ENCODE measurements at regions not wholly inside any gene's neighbourhood (a gene's known extent, or its start where the extent isn't known, plus 50 kb on each side); places are given as distances from the start of the nearest gene placed in this dataset.

DNA sequence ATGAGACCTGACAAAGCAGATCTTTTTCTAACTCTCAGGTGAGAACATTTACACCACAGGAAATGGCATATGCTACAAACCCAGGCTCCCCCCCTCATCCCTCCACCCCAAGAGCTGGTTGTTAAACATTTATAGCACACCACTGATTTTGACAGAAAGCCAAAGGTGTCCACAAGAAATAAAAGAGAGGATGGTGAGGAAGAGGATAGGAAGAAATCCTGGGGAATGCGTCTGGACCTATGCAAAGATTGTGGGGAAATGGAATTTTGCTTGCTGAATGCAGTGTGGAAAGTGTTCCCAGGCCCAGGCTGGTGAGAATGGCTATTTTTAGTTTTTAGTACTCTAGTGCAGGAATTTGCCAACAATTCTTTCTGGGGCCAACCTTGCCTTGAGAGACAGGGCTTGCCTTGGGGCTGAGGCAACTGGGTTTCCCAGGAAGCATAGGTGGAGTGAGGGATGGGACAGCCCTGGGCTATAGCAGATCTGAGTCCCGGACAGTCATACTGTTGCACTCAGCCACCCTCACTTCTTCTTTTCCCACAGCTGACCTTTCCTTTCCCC, 163.9 kb downstream of the ADAMTS15 start:
- Mint-ChIP-seq H3K9me3 (no peaks in the 10 kb centered on the region), H3K27me3 (no peaks in the 10 kb centered on the region), H3K27ac (no peak overlapping the region), H3K4me3 (no peak overlapping the region), H3K36me3 (no peaks in the 10 kb centered on the region), H3K4me1 (no peaks in the 10 kb centered on the region)

DNA sequence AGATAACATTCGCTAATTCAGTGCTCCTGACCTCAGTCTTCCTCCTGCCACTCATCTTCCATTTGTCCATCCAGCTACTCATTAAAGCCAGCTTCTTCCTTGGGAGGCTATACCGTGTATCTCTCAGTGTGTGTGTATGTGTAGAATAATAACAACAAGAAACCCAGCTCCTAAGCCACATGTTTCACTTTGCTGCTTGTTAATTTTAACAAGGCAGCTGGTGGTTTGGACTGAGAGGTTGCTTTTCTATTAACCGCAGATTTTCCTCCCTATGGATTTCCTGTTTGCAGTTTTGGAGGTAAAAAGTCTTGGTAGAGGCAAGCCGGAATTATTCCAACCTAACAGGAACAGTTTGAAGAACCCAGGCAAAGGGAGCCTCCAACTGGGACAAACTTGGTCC, 165.0 kb downstream of the ADAMTS15 start:
- Mint-ChIP-seq H3K9me3 (no peaks in the 10 kb centered on the region), H3K4me3 (no peak overlapping the region), H3K27ac (no peak overlapping the region), H3K27me3 (no peaks in the 10 kb centered on the region), H3K36me3 (no peaks in the 10 kb centered on the region), H3K4me1 (no peaks in the 10 kb centered on the region)

- Mint-ChIP-seq H3K4me3 (no peak overlapping the region), H3K27ac (no peak overlapping the region), H3K27me3 (no peaks in the 10 kb centered on the region)
Observed at GRCh38 chr11:130614591-130614990, 166.1 kb downstream of the ADAMTS15 start.

GRCh38 chr11:130615561-130615960, 167.1 kb downstream of the ADAMTS15 start:
- Mint-ChIP-seq H3K27me3 (no peaks in the 10 kb centered on the region), H3K4me3 (no peak overlapping the region), H3K36me3 (no peaks in the 10 kb centered on the region), H3K4me1 (no peaks in the 10 kb centered on the region), H3K27ac (no peak overlapping the region), H3K9me3 (no peaks in the 10 kb centered on the region)

More at GRCh38 chr11:130614591-130614990, 166.1 kb downstream of the ADAMTS15 start:
- Mint-ChIP-seq H3K9me3 (no peaks in the 10 kb centered on the region), H3K36me3 (no peaks in the 10 kb centered on the region), H3K4me1 (no peaks in the 10 kb centered on the region)

DNA sequence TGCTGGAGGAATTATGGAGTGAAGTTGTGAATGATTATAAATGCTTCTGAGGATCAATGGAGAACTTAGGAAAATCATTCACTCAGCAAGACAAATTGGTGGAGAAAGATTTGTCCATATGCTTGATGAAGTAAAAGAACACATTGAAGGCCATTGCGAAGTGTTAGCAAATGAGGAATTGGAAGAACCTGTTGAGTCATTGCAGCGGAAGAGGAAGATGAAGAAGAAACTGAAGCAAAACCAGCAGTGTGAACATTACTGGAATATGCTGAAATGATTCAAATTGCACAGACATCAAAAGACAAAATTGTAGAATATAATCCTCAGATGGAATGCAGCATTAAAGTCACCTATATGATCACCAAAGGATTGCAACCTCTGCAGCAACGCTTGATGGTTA, 168.1 kb downstream of the ADAMTS15 start:
- Mint-ChIP-seq H3K27me3 (no peaks in the 10 kb centered on the region), H3K36me3 (no peaks in the 10 kb centered on the region), H3K9me3 (no peaks in the 10 kb centered on the region), H3K27ac (no peak overlapping the region), H3K4me1 (no peaks in the 10 kb centered on the region), H3K4me3 (no peak overlapping the region)

GRCh38 chr11:130617001-130617400, 168.6 kb downstream of the ADAMTS15 start:
- no peak overlapping the region for H3K4me3 Mint-ChIP-seq
- H3K27me3 Mint-ChIP-seq: peaks cover 3% of the 10 kb centered on the region
- H3K4me1 Mint-ChIP-seq: no peaks in the 10 kb centered on the region
- H3K9me3 Mint-ChIP-seq: no peaks in the 10 kb centered on the region
- H3K36me3 Mint-ChIP-seq: no peaks in the 10 kb centered on the region
- no peak overlapping the region for H3K27ac Mint-ChIP-seq

- H3K4me1 Mint-ChIP-seq: no peaks in the 10 kb centered on the region
- H3K27ac Mint-ChIP-seq: no peak overlapping the region
- H3K27me3 Mint-ChIP-seq: peaks cover 7% of the 10 kb centered on the region
- H3K36me3 Mint-ChIP-seq: no peaks in the 10 kb centered on the region
- no peaks in the 10 kb centered on the region for H3K9me3 Mint-ChIP-seq
- no peak overlapping the region for H3K4me3 Mint-ChIP-seq
Observed at GRCh38 chr11:130620548-130620947, 172.1 kb downstream of the ADAMTS15 start.

DNA sequence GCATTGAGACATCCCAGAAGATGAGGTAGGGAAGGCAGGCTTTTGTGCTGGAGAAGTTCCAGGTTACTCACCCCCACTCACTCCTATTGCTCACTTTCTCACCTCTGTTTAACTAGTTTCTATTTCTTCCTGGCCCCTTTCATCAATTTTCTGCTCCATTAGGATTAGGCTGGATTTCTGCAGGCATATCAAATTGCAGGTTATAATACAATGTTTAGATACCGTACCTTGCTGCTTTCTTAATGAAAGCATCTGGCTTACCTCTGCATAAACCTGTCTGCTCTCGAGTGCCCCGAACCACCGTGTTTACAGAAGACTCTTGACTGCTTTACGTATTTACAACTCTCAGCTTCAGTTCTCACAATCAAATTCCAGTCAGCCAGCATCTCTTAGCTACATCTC, 173.7 kb downstream of the ADAMTS15 start:
- no peaks in the 10 kb centered on the region for H3K4me1 Mint-ChIP-seq

GRCh38 chr11:130623670-130624668, 175.5 kb downstream of the ADAMTS15 start:
- H3K36me3 Mint-ChIP-seq: no peaks in the 10 kb centered on the region
- no peaks in the 10 kb centered on the region for H3K9me3 Mint-ChIP-seq
- no peaks in the 10 kb centered on the region for H3K4me1 Mint-ChIP-seq
- no peak overlapping the region for H3K27ac Mint-ChIP-seq
- no peak overlapping the region for H3K4me3 Mint-ChIP-seq
- H3K27me3 Mint-ChIP-seq: peaks cover 7% of the 10 kb centered on the region

More for the DNA sequence above, 173.7 kb downstream of the ADAMTS15 start:
- no peaks in the 10 kb centered on the region for H3K9me3 Mint-ChIP-seq
- peaks cover 7% of the 10 kb centered on the region for H3K27me3 Mint-ChIP-seq
- H3K27ac Mint-ChIP-seq: no peak overlapping the region
- no peaks in the 10 kb centered on the region for H3K36me3 Mint-ChIP-seq
- H3K4me3 Mint-ChIP-seq: no peak overlapping the region

- Mint-ChIP-seq H3K36me3 (no peaks in the 10 kb centered on the region), H3K27me3 (peaks cover 7% of the 10 kb centered on the region), H3K4me1 (no peaks in the 10 kb centered on the region), H3K9me3 (no peaks in the 10 kb centered on the region), H3K27ac (no peak overlapping the region), H3K4me3 (no peak overlapping the region)
Observed at GRCh38 chr11:130624971-130625544, 176.6 kb downstream of the ADAMTS15 start.

GRCh38 chr11:130625578-130626306, 177.3 kb downstream of the ADAMTS15 start:
- Mint-ChIP-seq H3K9me3 (no peaks in the 10 kb centered on the region), H3K27me3 (peaks cover 7% of the 10 kb centered on the region), H3K4me3 (no peak overlapping the region), H3K27ac (no peak overlapping the region), H3K36me3 (no peaks in the 10 kb centered on the region), H3K4me1 (no peaks in the 10 kb centered on the region)

DNA sequence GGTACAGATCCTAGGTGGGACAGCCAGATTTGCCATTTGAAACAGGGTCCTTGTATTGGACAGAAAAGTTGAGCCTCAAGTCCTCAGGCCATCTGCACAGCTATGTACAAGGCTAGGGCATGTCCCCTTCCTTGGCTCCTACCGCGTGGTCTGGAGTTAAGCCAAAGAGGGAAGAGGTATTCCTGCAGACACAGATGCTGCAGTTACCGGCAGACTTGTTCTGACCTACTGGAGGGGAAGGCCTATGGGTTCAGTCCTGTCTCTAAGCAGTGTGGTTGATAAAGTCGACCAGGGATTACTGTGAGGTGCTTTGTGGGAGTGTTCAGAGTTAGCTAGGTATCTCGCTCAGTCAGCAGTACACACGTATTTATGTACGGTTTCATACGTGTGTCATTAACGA, 180.6 kb downstream of the ADAMTS15 start:
- Mint-ChIP-seq H3K27me3 (no peaks in the 10 kb centered on the region), H3K4me3 (no peak overlapping the region), H3K9me3 (no peaks in the 10 kb centered on the region), H3K27ac (no peak overlapping the region), H3K36me3 (no peaks in the 10 kb centered on the region), H3K4me1 (no peaks in the 10 kb centered on the region)

- Mint-ChIP-seq H3K36me3 (no peaks in the 10 kb centered on the region), H3K4me1 (no peaks in the 10 kb centered on the region), H3K27ac (no peak overlapping the region), H3K4me3 (no peak overlapping the region), H3K27me3 (no peaks in the 10 kb centered on the region), H3K9me3 (no peaks in the 10 kb centered on the region)
Observed at GRCh38 chr11:130631119-130631518, 182.7 kb downstream of the ADAMTS15 start.

DNA sequence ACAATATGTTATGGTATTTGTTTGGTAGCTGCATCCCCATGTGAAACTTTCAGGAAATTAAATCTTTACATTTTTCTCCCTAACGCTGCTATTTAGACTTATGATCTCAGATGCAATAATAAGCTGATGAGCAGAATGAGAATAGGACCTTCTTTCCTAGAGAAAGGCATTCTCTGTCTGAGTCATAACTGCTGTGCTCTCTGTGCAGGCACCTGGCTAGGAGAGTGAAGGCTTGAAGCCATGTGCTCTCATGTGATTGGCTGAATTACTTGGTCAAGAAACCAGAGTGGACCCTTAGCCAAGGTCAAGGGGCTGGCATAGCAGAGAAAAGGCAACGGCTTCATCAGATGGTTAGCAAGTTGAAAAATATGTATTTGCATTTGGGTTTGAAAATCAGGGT, 185.0 kb downstream of the ADAMTS15 start:
- H3K4me1 Mint-ChIP-seq: no peaks in the 10 kb centered on the region
- no peaks in the 10 kb centered on the region for H3K27me3 Mint-ChIP-seq
- no peak overlapping the region for H3K4me3 Mint-ChIP-seq
- no peaks in the 10 kb centered on the region for H3K9me3 Mint-ChIP-seq
- no peaks in the 10 kb centered on the region for H3K36me3 Mint-ChIP-seq
- no peak overlapping the region for H3K27ac Mint-ChIP-seq

DNA sequence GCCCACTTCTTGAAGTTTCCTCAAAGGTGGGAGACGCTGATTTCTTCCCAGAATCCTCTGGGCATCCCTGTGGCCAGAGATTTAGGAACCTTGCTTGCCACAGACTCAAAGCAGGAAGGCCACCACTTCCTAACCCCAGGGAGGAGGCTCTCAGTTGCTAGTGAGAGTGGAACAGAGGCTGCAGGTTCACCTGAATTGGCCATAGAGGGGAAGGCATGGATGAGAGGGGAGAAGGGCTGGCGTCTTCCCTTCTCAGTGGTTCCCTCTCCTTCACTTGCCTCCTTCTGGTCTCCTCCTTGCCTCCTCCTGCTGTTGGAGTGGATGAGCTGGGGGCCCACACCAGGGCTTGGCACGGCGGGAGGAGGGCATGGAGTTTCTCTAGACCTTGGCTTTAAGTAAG, 185.7 kb downstream of the ADAMTS15 start:
- Mint-ChIP-seq H3K4me1 (no peaks in the 10 kb centered on the region), H3K4me3 (no peak overlapping the region), H3K27me3 (no peaks in the 10 kb centered on the region), H3K9me3 (no peaks in the 10 kb centered on the region), H3K27ac (no peak overlapping the region), H3K36me3 (no peaks in the 10 kb centered on the region)
